Head of caudate nucleus (tissue), 42 donors: ENCODE measurements at regions not wholly inside any gene's neighbourhood (a gene's known extent, or its start where the extent isn't known, plus 50 kb on each side); places are given as distances from the start of the nearest gene placed in this dataset.
"Not testable (repeated sequence)": the region's sequence is repeated elsewhere in the genome, so short reads cannot be mapped to it uniquely, and the experiment has no call there.

Experiments
- DNase-seq, 42 donors: peaks; one replicate each; pipeline versions ENCODE4 v3.0.0 to v3.0.0-alpha.2; 2020 to 2021; ENCODE audit warnings: mixed read lengths in 7 of 42
- intact Hi-C: fragments of 100-400 bp; cut with DNase I; formaldehyde crosslinking; loops from one replicate; pipeline ENCODE4 v1.15.0; 2022

DNA sequence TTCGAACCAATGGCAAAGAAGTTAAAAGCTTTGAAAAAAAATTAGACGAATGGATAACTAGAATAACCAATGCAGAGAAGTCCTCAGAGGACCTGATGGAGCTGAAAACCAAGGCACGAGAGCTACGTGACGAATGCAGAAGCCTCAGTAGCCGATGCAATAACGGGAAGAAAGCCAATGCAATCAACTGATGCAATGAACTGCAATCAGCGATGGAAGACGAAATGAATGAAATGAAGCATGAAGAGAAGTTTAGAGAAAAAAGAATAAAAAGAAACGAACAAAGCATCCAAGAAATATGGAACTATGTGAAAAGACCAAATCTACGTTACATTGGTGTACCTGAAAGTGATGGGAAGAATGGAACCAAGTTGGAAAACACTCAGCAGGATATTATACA, 52.6 kb upstream of the MRPS30 start:
- intact Hi-C loops, DNase-seq: not testable (repeated sequence)

DNA sequence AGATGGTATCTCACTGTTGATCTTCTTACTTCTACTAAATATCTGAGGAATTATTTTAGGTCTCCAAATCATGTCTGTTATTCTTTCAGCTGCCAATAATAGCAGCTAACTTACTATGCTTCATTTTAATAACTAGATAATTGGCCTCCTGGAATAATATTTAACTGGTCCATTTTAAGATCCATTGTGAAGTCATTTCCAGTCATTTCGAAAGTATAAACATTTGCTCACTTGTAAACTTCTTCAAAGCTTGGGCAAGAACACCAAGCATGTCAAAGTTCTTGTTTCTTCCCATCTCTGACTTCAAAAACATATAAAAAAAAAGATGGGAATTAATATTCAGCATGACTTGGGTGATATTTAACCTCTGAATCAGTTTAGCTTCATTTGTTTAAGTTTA, 61.4 kb upstream of the MRPS30 start:
- intact Hi-C loops = no loop called here
- DNase-seq = no peak

DNA sequence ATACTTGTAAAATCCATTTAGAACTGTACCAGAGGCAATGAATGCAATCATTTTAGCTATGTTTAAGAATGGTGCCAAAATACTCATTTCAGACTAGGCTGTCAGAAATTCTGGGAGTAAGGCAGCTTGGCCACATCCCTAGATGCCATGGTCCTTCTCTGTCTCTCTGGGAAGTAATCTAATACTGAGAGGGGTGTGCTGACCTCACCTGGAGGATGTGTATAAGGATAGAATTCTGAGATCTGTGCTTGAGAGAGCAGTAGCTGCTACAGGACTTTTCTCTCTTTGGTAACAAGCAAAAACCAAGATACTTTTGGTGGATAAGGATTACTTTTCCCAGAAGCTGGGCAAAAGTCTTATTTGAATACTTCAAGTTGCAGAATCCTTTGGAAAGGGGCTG, 68.1 kb upstream of the MRPS30 start:
- DNase-seq = no peak
- intact Hi-C loops = no loop called here

DNA sequence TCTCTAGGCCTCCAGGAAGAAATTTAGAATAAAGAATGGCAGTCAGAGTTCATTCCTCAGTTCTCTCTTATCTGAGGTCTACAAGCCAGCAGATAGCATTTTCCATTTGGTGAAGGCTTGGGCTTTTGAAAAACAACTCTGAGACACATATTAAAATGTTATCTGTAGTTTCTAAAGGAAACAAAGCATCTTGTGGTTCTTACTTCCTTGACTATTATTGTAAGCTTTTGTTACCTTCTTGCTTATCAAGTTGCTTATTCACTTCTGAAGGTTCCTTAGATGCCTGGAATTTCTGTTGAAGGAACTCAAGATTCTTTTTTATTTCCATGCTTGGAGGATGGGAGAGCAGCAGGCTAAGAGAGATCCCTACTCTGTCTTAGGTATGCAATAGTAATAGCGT, 79.2 kb upstream of the MRPS30 start:
- no peak for DNase-seq
- intact Hi-C loops = no loop called here

DNA sequence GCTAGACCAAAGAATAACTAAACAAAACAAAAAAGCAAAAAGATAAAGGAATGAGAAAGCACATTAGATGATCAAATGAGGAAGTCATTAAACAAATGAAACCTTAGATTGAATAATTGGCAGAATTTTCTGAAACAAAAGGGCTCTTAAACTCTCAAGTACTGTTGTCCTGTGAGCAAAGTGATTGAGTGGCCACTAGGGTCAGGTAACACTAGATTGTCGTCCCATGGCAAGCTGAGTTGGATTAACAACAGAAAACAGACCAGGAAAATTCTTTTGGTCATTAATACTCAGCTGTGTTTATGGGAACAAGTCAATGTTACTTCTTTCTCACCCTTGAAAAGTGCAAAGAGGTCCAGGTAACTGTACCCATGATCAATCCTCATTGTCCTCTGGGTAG, 81.6 kb upstream of the MRPS30 start:
- no peak for DNase-seq
- intact Hi-C loops = no loop called here

DNA sequence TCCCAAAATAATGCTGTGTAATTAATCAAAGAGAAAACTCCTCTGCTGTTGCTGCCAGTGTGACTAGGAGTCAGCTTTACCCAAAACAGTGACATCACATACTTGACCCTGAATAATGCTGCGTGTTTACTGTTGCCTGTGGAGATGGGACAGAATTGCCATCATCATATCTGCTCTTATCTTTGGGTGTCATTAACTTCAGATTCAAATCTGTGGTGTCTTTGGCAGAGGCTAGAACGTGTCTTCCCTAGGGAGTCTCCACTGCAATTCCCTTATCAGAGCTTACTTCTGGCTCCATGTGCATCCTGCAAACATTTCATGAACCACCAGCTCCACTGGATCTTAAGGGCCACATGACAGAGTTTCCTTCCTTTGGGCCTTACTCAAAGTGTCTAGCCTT, 88.9 kb upstream of the MRPS30 start:
- intact Hi-C loops = no loop called here
- no peak for DNase-seq

DNA sequence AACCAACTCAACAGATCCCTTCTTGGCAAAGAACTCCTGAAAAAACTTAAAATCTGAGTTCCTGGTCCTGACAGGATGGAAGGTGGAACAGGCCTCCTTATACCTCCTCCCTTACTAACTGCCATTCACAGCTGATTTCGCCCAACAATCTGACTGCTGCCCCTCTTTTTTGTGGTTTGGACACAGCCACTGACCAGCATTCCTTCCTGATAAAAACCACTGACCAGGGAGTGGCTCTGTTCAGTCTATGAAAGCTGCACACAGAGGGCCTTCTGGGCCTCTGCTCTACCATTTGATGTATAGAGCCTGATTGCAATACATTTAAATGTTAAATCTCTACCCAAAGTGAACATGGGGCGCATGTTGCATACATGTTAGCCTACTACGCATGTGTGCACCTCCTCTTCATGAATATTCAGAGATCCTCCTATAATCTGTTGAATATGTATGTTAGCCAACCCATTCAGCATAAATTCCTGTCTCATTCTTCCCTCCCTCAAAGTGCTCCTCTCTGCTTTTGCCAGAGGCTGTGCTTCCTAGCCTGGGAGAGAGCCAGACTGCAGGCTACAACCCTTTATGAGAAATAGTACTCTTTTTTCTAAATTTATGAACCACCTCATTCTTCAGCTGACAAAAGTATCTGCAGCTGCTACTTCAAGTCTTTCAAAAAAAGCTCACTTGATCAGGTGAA, 93.7 kb upstream of the MRPS30 start:
- intact Hi-C loops = no loop called here
- DNase-seq = no peak

DNA sequence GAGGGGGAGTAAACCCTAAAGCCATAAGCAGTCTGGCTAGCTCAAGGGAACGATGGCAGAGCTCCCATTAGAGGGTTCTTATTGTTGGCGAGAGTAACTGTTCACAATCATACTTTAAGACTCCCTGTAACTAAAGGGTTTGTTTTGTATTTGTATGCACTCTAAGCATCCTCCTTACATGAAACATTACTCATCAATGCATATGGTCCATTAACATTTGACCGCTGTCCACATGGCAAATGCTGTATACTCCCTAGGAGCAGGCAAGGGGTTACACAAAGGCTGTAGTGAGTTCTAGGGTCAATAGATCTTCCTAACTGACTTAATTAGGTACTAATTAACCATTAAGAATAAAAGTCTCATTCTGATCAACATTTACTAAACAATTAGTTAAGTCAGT, 95.3 kb upstream of the MRPS30 start:
- intact Hi-C loops = no loop called here

DNA sequence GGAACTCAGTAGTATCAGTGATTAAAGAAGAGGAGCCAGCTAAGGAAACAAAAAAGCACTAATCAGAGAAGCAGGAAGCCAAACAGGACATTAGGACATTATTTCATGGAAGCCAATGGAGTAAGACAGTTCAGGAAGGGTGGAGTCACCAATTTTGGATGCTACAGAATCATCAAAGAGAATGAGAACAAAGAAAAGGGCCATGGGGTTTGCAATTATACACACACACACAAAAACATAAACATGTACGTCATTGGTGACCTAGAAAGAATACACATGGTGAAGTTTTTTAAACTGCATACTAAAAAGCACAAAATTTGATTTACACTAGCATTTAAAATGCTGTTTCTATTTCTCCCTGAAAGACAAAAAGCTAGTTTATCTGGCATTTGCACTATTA, 96.8 kb upstream of the MRPS30 start:
- intact Hi-C loops = no loop called here

More for the DNA sequence above, 95.3 kb upstream of the MRPS30 start:
- no peak for DNase-seq

DNA sequence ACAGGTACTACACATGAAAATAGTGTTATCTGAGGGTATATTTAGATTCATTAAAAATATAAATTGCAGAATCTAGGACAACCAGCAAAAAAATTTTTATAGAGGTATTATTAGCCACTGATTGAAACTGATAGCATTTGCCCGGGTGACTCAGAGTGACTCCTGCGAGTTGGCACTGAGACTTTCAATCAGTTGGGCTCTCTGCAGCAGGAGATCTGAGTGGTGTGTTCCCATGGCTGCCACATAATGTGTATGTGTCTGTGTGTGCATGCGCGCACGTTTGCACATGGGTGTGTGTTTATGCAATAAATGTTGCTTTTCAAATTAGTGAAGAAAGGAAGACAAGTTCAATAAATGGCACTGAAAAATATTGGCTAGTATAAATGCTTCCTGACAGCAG, 100.1 kb upstream of the MRPS30 start:
- DNase-seq = peak in 1 of 42 donors; percentile 6

More for the DNA sequence above, 96.8 kb upstream of the MRPS30 start:
- no peak for DNase-seq

DNA sequence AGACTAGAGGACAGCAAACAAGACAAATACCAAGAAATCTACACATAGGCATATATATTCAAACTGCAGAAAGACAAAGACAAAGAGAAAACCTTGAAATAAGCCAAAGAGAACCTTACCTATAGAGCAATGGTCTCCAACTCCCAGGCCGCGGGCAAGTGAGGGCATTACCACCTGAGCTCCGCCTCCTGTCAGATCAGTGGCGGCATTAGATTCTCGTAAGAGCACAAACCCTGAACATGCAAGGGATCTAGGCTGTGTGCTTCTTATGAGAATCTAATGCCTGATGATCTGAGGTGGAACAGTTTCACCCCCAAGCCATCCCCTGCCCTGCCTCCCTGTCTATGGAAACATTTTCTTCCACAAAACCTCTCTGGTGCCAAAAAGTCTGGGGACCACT, 101.0 kb upstream of the MRPS30 start:
- DNase-seq = no peak
- intact Hi-C loops = no loop called here

More for the DNA sequence above, 100.1 kb upstream of the MRPS30 start:
- intact Hi-C loops = no loop called here

DNA sequence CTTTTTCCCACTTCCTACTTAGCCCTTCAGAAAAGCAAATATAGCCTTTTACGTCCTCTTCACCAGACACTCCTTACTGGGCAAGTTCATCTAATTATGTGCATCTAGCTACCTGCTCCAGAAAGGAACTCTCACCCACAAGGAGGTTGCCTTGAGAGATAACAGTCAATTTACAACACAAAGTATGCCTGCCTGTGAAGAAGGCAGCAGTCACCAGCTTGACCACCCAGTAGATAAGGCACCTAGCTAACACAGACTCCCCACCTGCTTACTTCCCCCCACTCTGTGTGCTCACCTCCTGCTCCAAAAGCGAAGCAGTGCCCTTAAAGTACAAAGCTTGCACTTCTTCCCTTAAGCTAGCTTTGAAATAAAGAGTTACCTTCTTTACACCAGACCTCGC, 111.7 kb upstream of the MRPS30 start:
- no peak for DNase-seq
- intact Hi-C loops = no loop called here

DNA sequence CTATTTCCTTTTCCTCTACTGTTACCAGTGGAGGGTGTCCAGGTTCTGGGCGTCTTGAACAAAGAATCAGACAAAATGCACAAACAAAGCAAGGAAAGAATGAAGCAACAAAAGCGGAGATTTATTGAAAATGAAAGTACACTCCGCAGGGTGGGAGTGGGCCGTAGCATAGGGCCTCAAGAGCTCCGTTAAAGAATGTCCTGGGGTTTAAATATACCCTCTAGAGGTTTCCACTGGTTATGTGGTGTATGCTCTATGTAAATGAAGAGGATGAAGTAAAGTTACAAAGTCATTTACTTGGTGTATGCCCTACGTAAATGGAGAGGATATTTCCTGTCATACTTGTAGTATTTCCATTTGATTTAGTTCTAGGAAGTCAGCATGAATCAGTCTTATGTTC, 113.5 kb upstream of the MRPS30 start:
- no peak for DNase-seq
- intact Hi-C loops = no loop called here

DNA sequence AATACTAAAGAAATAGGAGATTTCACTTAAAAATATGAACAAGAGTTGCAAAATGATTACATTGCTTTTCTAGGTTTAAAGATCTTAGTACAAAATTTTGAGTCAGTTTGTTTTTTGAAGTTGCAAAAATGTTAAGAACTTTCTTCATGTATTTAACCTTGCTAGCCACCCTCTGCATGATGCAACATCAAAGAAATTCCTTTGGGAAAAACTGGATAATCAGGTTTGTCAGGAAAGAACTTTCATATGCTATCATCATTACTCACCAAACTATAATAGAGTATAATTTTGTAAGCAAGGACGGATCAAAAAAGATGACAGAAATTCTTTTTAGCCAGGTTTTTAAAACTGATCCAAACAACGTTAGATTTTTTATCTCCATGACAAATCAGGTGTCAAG, 116.9 kb upstream of the MRPS30 start:
- intact Hi-C loops = no loop called here
- DNase-seq = no peak

DNA sequence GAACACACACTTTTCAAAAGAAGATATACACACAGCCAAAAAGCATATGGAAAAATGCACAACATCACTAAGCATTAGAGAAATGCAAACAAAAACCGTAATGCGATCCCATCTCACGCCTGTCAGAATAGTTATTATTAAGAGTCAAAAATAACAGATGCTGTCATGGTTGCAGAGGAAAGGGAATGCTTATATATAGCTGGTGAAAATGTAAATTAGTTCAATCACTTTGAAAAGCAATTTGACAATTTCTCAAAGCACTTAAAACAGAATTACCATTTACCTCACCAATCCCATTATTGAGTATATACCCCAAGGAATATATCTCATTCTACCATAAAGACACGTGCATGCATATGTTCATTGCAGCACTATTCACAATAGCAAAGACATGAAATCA, 126.8 kb upstream of the MRPS30 start:
- intact Hi-C loops = no loop called here
- no peak for DNase-seq

DNA sequence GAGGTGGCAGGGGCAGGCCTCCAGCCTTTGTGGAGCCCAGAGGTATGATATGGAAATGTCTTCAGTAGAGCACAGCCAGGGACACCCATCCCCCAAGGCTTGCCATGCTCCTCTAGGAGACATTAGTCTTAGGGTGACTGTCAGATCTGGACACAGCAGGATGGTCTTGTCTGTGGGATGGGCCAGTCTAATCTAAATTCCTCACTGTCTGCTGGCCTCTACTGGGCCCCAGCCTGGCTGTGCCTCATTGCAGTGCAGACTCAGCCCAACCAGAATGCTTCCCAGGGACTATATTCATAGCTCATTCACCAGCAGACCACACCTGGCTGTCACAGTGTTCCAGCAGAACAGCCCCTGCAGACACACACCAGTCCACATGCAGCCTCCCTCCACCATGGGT, 129.5 kb upstream of the MRPS30 start:
- intact Hi-C loops = no loop called here
- DNase-seq = no peak

DNA sequence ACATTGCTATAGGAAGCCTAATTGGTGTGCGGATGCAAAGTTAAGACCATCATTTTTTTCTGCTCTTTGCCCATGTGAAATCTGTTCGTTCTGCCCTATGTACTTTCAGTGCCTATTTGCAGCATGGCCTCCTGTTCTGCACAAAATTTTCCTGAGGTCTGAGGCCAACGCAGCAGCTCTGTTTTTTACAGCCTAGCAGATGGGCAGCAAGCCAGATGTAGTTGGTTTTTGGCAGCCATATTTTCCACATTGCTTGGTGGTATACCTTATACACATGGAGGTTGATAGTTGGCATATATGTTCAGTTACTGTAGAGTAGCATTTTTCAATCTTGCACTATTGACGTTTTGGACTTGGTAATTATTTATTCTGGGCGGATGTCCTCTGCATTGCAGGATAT, 133.5 kb upstream of the MRPS30 start:
- intact Hi-C loops = no loop called here
- DNase-seq = no peak

DNA sequence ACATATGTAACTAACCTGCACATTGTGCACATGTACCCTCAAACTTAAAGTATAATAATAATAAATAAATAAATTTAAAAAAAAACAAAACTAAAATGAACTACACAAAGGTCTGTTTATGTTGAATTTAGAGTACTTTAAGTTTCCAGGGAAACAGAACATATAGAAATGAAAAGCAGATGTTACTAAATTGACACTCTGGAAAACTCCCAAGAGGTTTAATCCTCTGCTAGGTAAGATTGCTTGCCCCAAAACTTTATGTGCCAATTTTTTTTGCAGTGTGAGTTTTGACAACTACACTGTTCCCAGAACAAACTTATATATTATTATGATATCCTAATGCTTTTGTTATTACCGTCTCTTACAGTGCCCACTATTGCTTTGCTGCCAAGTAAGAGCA, 134.3 kb upstream of the MRPS30 start:
- no peak for DNase-seq
- intact Hi-C loops = no loop called here

DNA sequence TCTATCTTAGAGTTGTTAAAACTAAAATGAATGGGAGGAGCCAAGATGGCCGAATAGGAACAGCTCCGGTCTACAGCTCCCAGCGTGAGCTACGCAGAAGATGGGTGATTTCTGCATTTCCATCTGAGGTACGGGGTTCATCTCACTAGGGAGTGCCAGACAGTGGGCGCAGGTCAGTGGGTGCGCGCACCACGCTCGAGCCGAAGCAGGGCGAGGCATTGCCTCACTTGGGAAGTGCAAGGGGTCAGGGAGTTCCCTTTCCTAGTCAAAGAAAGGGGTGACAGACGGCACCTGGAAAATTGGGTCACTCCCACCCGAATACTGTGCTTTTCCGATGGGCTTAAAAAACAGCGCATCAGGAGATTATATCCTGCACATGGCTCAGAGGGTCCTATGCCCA, 140.3 kb upstream of the MRPS30 start:
- intact Hi-C loops, DNase-seq: not testable (repeated sequence)

DNA sequence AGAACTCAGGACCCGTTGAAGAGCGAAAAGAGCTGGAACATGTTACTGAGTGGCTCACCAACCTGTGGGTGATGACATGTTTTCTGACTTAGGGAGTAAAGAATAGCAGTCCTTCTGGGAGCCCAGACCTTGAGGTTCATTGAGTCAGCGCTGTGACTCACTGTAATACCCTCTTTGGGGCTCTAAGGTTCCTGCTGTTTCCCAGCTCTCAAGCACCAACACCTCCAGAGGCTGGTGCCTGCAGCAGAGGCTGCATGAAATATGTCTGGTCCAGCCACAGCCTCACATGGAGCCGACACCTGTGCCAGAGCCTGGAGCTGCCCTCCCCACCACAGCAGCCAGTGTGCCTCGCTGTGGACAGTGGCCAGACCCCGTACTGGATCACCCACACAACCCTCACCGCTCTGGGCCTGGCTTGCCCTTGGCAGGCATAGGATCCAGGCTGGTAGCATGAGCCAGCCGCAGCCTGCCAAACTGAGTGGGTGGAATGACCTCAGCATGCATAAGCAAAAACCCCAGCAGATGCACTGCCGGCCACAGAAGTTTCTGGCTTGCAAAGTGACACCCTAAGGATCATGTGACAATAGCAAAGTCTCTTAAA, 143.5 kb upstream of the MRPS30 start:
- no peak for DNase-seq
- intact Hi-C loops = no loop called here

DNA sequence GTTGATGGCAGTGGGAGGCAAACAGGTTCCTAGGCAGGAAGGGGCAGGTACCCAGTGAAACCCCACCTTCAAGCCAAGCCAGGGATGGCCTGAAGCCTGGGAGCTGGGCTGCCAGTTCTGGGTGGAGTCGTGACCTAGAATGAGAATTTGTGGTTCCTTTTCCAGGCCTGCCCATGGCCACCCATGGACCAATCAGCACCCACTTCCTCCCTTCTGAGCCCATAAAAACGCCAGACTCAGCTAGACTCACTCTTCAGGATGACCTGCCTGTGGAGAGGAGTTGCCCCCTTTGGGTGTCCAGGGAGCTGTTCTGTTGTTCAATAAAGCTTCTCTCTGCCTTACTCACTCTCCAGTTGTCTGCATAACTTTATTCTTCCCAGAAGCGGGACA, 144.0 kb upstream of the MRPS30 start:
- intact Hi-C loops = no loop called here
- no peak for DNase-seq
